Stimulated activated CD4-positive, alpha-beta T cell treated with anti-CD3 and anti-CD28 coated beads, Interleukin-15, amount 100 ng/mL, for 24 hours (primary cell): ENCODE measurements at regions not wholly inside any gene's neighbourhood (a gene's known extent, or its start where the extent isn't known, plus 50 kb on each side); places are given as distances from the start of the nearest gene placed in this dataset.

Experiments used
- DNase-seq: peaks from one replicate; pipeline ENCODE4 v3.0.0-alpha.2; 2020

DNA sequence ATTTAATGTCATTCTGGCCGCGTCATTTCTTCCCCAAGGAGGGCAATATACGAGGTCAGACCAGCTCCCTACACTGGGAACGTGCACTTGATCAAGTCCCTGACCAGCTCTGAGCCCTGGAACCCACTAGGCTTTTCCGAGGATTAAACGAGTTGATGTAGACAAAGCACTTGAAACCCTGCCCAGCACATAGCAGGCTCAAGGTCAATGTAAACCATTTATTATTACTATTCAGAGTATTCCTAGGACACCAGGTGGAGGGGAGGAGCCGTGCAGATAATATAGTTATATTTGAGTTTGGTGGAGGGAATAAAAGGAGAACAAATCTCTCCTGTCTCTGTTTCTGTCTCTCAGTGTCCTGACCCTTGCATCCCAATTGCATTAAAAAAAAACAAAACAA, 174.1 kb upstream of the IGSF21 start:
- DNase-seq: no peak

- no peak for DNase-seq
Observed at GRCh38 chr1:17933971-17934370, 173.6 kb upstream of the IGSF21 start.

DNA sequence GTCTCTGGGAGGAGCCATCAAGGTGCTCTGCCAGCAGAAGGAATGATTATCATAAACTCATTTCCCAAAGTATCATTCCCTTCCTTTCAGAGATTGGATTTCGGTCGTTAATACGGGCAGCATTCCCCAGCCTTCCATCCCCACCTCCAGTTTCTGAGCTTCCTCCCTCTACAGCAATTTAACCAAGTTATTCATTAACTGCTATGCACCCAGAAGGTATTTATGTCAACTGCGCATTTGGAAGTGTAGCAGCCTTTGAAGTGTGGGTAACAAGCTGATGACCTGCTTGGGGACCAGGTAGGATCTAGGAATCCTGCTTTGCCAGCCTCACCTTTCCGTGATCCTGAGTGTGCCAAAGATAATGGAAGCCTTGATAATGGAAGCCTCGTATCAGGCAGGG, 172.4 kb upstream of the IGSF21 start:
- no peak for DNase-seq

DNA sequence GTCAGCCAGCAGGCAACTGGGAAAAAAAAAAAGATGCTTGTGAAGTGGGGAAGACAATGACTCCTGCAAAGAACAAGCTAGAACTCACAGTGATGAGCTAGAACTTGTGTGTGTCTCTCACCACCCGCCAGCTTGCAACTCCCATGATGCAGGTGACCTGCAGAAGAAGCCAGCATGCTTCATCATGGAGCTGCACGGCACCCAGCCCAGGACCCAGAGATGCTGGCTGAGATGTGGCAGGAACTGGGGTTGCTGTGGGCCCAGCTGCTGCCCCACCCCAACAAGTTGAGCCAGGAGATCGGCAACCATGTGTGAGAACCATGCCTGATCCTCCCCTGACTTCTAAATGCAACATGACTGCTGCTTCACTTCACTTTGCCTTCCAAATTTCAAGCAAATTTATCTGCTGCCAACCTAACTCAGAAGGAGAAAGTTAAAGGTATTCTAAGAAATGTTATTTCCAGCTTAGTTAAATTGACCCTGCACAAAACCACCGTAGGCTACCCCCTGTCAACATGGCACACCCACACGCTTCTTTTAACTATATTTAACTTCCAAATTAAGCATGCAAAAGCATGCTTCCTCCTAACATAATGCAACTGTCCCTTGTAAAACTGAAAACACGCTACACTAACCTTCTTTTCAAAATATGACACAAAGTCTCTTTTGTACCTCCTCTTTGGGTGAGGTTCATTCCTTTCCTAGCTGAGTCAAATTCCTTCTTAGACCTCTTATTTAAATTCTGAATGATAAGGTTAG, 166.0 kb upstream of the IGSF21 start:
- DNase-seq: no peak

- DNase-seq: no peak
Observed at GRCh38 chr1:17943506-17943905, 164.1 kb upstream of the IGSF21 start.

GRCh38 chr1:17944646-17945045, 163.0 kb upstream of the IGSF21 start:
- no peak for DNase-seq

DNA sequence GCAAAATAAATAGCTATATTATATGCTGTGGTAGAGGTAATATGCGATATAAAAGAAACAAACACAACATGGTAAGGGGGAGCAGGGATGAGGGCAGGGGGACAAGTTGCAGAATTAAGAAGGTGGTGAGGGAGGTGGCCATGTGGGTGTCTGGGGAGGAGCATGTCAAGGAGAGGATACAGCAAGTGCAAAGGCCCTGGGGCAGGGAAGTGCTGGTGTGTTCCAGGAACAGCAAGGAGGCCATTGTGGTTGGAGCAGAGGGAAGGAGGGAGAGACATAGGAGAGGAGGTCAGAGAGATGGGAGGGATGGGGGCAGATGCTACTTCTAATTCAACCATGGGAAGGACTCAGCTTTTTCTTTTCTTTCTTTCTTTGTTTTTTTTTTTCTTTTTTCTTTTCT, 161.2 kb upstream of the IGSF21 start:
- DNase-seq: no peak

DNA sequence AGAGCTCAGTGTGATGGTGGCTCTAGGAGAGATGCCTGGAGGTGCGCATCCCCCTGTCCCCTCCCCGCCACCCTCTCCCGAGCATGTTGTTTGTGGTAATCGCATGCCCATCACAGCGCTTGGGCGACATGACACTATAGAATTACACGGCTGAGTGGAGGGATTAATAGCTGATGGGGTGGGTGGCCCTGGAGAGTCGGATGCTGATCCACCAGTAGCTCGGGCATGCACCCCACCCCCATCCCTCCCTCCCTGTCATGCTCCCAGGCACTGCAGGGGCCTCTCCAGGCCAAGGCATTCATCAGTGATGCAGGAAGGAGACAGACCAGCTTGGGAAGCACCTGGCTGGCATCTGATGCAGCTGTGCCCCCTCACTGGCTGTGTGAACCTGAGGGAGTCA, 159.0 kb upstream of the IGSF21 start:
- no peak for DNase-seq

DNA sequence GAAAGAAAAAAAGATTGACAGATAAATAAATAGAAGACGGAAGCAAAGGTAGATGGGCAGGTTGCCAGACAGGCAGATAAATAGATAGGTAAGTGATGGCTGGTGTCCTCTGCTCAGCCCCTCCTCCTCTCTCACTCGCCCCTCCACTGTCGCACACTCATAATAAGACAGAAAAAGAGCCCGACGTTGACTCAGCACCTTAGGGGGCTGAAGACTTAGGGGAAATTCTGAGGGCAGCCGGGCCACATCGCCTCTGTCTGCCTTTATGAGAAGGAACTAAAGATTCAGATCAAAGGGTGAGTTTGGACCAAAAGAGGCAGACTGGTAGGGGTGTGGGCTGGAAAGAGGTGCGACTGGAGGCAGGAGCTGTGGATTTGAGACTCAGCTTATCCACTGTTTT, 158.1 kb upstream of the IGSF21 start:
- DNase-seq: no peak

- no peak for DNase-seq
Observed at GRCh38 chr1:17950728-17951127, 156.9 kb upstream of the IGSF21 start.

DNA sequence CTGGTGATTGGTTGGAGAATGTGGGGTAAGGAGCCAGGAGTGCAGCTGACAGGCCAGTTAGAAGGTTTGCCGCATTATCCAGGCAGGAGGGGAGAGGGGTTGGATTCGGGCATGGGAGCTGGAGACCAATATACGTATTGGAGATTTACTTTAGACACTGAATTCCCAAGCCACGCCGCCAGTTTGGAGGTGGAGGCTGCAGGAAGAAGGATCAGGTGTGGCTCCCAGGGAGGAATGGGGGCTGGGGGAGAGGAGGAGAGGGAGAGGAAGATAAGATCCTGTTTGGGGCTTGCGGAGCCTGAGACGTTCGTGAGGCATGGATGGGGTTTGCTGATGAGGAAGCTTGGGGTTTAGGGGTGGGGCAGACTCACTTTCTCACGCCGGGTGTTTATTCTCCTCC, 155.1 kb upstream of the IGSF21 start:
- no peak for DNase-seq

DNA sequence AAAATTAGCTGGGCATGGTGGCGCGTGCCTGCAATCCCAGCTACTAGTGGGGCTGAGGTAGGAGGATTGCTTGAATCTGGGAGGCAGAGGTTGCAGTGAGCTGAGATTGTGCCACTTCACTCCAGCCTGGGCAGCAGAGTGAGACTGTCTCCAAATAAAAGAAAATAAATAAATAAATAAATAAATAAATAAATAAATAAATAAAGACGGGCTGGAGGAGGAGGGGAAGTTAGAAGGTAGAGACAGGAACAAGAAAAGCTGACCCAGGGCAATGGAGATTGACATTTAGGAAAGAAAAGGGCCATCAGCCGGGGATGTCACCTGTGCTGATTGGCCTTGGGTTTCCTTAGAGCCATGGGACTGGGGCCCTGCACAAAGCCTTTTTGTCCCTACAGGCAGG, 153.7 kb upstream of the IGSF21 start:
- no peak for DNase-seq

GRCh38 chr1:17955302-17956285, 152.0 kb upstream of the IGSF21 start:
- no peak for DNase-seq

DNA sequence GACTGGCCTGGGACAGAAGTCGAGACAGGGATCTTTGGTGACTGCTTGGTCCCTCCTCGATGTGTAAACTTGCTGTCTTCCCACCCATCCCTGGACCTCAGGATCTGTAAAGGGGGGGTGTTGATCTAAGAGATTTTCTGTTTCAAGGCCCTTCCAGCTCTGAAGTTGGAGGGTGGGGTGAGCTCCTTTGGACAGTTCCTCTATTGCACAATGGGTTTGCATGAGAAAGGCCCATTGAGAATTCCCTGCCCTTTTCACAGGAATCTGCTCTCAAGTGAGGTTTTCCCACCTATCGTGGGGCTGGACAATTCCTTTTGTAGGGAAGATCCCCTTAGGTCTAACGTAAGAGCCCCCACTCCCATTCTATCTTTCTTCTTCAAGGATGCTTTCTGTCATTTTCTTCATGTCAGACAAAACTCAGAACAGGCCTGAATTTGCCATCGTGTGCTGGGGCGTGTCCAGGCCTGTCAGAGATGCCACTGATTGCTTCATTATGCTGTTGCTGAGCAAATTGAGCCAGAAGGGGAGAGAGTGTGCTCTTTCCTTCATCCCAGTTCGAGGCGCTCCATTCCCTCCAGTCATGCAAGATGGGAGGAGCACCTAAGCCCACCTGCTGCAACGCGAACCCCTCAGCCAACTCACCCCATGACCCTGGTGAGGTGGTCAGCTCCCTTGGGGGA, 149.9 kb upstream of the IGSF21 start:
- no peak for DNase-seq

- DNase-seq: no peak
Observed at GRCh38 chr1:17958704-17959103, 148.9 kb upstream of the IGSF21 start.

DNA sequence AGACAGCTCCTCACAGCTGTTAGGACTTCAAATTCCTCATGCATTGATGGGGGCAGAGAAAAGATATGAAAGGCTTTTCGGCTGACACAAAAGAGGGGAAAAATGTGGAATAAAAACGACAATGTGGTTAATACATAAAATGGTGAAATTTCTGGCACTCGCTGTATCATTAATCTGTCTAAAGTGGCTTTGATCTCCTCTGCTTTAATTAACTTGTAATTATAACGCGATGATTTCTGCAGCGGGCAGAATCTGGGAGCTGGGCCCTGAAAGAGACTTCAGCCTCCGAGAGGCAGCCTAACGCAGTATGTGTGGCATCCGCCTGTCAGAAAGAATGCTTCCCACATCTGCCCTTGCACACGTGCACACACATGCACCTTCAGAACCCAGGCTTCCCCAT, 144.1 kb upstream of the IGSF21 start:
- DNase-seq: no peak

DNA sequence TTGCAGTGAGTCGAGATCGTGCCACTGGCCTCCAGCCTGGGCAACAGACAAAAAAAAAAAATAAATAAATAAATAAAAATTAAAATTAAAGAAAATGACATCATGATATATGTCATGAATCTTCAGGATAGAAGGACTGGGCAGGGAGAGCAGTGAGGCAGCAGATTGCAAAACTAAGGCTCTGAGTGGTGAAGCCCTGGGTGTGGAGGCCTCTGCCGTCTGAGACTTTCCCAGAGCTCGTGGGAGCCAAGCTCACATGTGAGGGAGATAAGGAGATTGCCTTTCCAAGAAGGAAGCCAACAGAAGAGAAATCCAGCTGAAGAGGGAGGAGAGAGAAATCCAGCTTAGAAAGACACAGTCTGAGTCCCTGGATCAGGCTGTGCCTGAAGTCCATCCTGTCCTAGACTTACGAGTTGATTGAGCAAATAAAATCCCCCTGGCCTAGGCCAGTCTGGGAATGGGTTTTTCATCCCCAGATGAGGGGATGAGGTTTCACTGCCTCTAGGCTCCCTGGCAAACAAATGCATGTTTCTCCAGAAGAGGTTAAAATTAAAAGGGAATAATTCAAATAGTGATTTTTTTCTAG, 142.0 kb upstream of the IGSF21 start:
- no peak for DNase-seq

DNA sequence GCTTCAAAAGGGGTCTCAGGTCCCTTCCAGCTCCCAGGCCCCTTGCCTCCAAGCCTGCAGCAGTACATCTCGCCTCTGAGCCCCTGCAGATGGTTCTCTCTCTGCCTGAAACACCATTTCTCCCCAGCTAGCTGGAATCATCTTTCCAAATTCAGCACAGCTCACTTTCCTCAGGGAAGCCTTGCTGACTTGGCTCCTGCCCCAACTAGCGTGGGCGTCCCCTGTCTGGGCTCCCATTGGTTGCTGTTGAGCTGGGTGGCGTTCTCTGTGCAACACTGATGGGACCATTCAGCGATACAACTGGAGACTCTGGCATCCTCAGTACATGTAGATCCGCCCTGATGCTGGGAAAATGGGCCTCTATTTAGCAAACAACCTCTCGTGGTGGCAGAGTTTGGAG, 141.3 kb upstream of the IGSF21 start:
- no peak for DNase-seq

- no peak for DNase-seq
Observed at GRCh38 chr1:17967623-17968255, 139.9 kb upstream of the IGSF21 start.

- DNase-seq: no peak
Observed at GRCh38 chr1:17970757-17971156, 136.8 kb upstream of the IGSF21 start.

GRCh38 chr1:17973694-17974093, 133.9 kb upstream of the IGSF21 start:
- no peak for DNase-seq

GRCh38 chr1:17976854-17977253, 130.7 kb upstream of the IGSF21 start:
- no peak for DNase-seq

- no peak for DNase-seq
Observed at GRCh38 chr1:17978016-17978415, 129.6 kb upstream of the IGSF21 start.
